HEK293 (cell line): ENCODE measurements at regions not wholly inside any gene's neighbourhood (a gene's known extent, or its start where the extent isn't known, plus 50 kb on each side); places are given as distances from the start of the nearest gene placed in this dataset.

Experiments
- CTCF ChIA-PET: fragments of 350-600 bp; formaldehyde crosslinking; extraction: SDS; loops from one replicate; lab custom pipeline; 2021; ENCODE audit warnings: antibody characterized with exemption; lab: Yijun Ruan, JAX
- POLR2A ChIA-PET: fragments of 300-600 bp; formaldehyde crosslinking; extraction: SDS; loops from one replicate; lab custom pipeline; 2020; ENCODE audit warnings: antibody characterized with exemption, inconsistent platforms; lab: Yijun Ruan, JAX
- H3K27ac ChIP-seq: fragments of 200-500 bp; sonication (Bioruptor generic); 2 replicates; pipeline ENCODE4 v1.5.1; 2014; ENCODE audit warnings: low read depth, low read length, control low read depth, inconsistent platforms; ENCODE audit errors: extremely low read depth
- H3K36me3 ChIP-seq, 2 experiments: fragments of 200-500 bp in 1 of 2; sonication (Bioruptor generic) in 1 of 2; 1 replicate in 1 of 2; 2 replicates in 1 of 2; pipeline ENCODE4 v1.5.1; 2014 to 2017; ENCODE audit warnings: inconsistent platforms in 2 of 2, low read length in 2 of 2; ENCODE audit not compliant: control insufficient read depth in 2 of 2, insufficient read depth in 1 of 2
- H3K4me1 ChIP-seq: fragments of 200-500 bp; sonication (Bioruptor generic); 2 replicates; pipeline ENCODE4 v1.5.1; 2014; ENCODE audit warnings: mild to moderate bottlenecking, low read length, inconsistent platforms; ENCODE audit not compliant: control insufficient read depth, insufficient read depth
- H3K4me3 ChIP-seq: 2 replicates; pipeline ENCODE4 v1.5.1; 2011; ENCODE audit warnings: low read depth, mild to moderate bottlenecking, control low read depth, low read length, moderate library complexity
- H3K9me3 ChIP-seq: fragments of 200-500 bp; sonication (Bioruptor generic); 2 replicates; pipeline ENCODE4 v1.5.1; 2014; ENCODE audit warnings: low read depth, low read length, inconsistent platforms; ENCODE audit not compliant: control insufficient read depth, insufficient read depth
- EGR2 ChIP-seq: fragments of 450-650 bp; formaldehyde crosslinking; IDR thresholded peaks from 2 replicates; pipeline ENCODE4 v1.5.1; 2016; ENCODE audit warnings: low read depth, missing biosample characterization, missing genetic modification characterization
- FEZF1 ChIP-seq: fragments of 450-650 bp; formaldehyde crosslinking; IDR thresholded peaks from 2 replicates; pipeline ENCODE4 v1.5.1; 2016; ENCODE audit warnings: missing biosample characterization, missing genetic modification characterization
- GFI1B ChIP-seq: fragments of 450-650 bp; formaldehyde crosslinking; IDR thresholded peaks from 2 replicates; pipeline ENCODE4 v1.5.1; 2016; ENCODE audit warnings: missing biosample characterization, missing genetic modification characterization
- GLIS2 ChIP-seq: fragments of 450-650 bp; formaldehyde crosslinking; IDR thresholded peaks from 2 replicates; pipeline ENCODE4 v1.5.1; 2016; ENCODE audit warnings: missing biosample characterization, missing genetic modification characterization
- KLF1 ChIP-seq: fragments of 450-650 bp; formaldehyde crosslinking; IDR thresholded peaks from 2 replicates; pipeline ENCODE4 v1.5.1; 2016; ENCODE audit warnings: missing biosample characterization, missing genetic modification characterization
- KLF8 ChIP-seq: fragments of 450-650 bp; formaldehyde crosslinking; IDR thresholded peaks from 2 replicates; pipeline ENCODE4 v1.5.1; 2016; ENCODE audit warnings: missing biosample characterization, missing genetic modification characterization
- PRDM6 ChIP-seq: fragments of 450-650 bp; formaldehyde crosslinking; IDR thresholded peaks from 2 replicates; pipeline ENCODE4 v1.5.1; 2017; ENCODE audit warnings: missing biosample characterization, missing genetic modification characterization
- ZFP41 ChIP-seq: fragments of 450-650 bp; formaldehyde crosslinking; IDR thresholded peaks from 2 replicates; pipeline ENCODE4 v1.5.1; 2016; ENCODE audit warnings: missing biosample characterization, missing genetic modification characterization, borderline replicate concordance
- ZIC2 ChIP-seq: fragments of 450-650 bp; formaldehyde crosslinking; IDR thresholded peaks from 2 replicates; pipeline ENCODE4 v1.5.1; 2016; ENCODE audit warnings: missing biosample characterization, missing genetic modification characterization
- ZNF174 ChIP-seq: fragments of 450-650 bp; formaldehyde crosslinking; IDR thresholded peaks from 2 replicates; pipeline ENCODE4 v1.5.0; 2017; ENCODE audit warnings: missing biosample characterization, mild to moderate bottlenecking, missing genetic modification characterization
- ZNF175 ChIP-seq: fragments of 450-650 bp; formaldehyde crosslinking; IDR thresholded peaks from 2 replicates; pipeline ENCODE4 v1.5.1; 2016; ENCODE audit warnings: missing biosample characterization, missing genetic modification characterization
- ZNF18 ChIP-seq: fragments of 450-650 bp; formaldehyde crosslinking; IDR thresholded peaks from 2 replicates; pipeline ENCODE4 v1.5.1; 2016; ENCODE audit warnings: missing biosample characterization, missing genetic modification characterization
- ZNF214 ChIP-seq: fragments of 450-650 bp; formaldehyde crosslinking; IDR thresholded peaks from 2 replicates; pipeline ENCODE4 v1.5.1; 2017; ENCODE audit warnings: missing biosample characterization, mild to moderate bottlenecking, missing genetic modification characterization, borderline replicate concordance
- ZNF221 ChIP-seq: fragments of 450-650 bp; formaldehyde crosslinking; IDR thresholded peaks from 2 replicates; pipeline ENCODE4 v1.5.1; 2017; ENCODE audit warnings: missing biosample characterization, missing genetic modification characterization, borderline replicate concordance
- ZNF266 ChIP-seq: fragments of 450-650 bp; formaldehyde crosslinking; IDR thresholded peaks from 2 replicates; pipeline ENCODE4 v1.5.1; 2016; ENCODE audit warnings: missing biosample characterization, missing genetic modification characterization, low read depth
- ZNF324 ChIP-seq: fragments of 450-650 bp; formaldehyde crosslinking; IDR thresholded peaks from 2 replicates; pipeline ENCODE4 v1.5.1; 2016; ENCODE audit warnings: missing biosample characterization, missing genetic modification characterization
- ZNF394 ChIP-seq: fragments of 450-650 bp; formaldehyde crosslinking; IDR thresholded peaks from 2 replicates; pipeline ENCODE4 v1.5.1; 2016; ENCODE audit warnings: missing biosample characterization, missing genetic modification characterization, mild to moderate bottlenecking, moderate library complexity, borderline replicate concordance
- ZNF513 ChIP-seq: fragments of 450-650 bp; IDR thresholded peaks from 2 replicates; pipeline ENCODE4 v1.5.1; 2018; ENCODE audit warnings: missing biosample characterization, missing genetic modification characterization
- ZNF544 ChIP-seq: fragments of 450-650 bp; formaldehyde crosslinking; IDR thresholded peaks from 2 replicates; pipeline ENCODE4 v1.5.0; 2017; ENCODE audit warnings: missing biosample characterization, missing genetic modification characterization
- ZNF660 ChIP-seq: fragments of 450-650 bp; IDR thresholded peaks from 2 replicates; pipeline ENCODE4 v1.5.1; 2018; ENCODE audit warnings: missing biosample characterization, mild to moderate bottlenecking, missing genetic modification characterization
- ZNF664 ChIP-seq: fragments of 450-650 bp; formaldehyde crosslinking; IDR thresholded peaks from 2 replicates; pipeline ENCODE4 v1.5.1; 2016; ENCODE audit warnings: missing biosample characterization, missing genetic modification characterization
- ZNF707 ChIP-seq: fragments of 450-650 bp; formaldehyde crosslinking; IDR thresholded peaks from 2 replicates; pipeline ENCODE4 v1.5.1; 2016; ENCODE audit warnings: missing biosample characterization, missing genetic modification characterization
- ZNF785 ChIP-seq: fragments of 450-650 bp; formaldehyde crosslinking; IDR thresholded peaks from 2 replicates; pipeline ENCODE4 v1.5.1; 2016; ENCODE audit warnings: missing biosample characterization, missing genetic modification characterization
- ZNF837 ChIP-seq: fragments of 450-650 bp; formaldehyde crosslinking; IDR thresholded peaks from 2 replicates; pipeline ENCODE4 v1.5.1; 2016; ENCODE audit warnings: missing biosample characterization, missing genetic modification characterization

GRCh38 chr4:161005746-161006145 is 1158.1 kb downstream of the FSTL5 start:
- TF ChIP-seq KLF1 (no peak), ZNF544 (tag by site-specific recombination) (no peak), PRDM6 (tag by site-specific recombination) (no peak), GLIS2 (no peak), ZNF221 (tag by site-specific recombination) (no peak), EGR2 (tag by site-specific recombination) (no peak)
- ChIA-PET CTCF (no interaction called here), POLR2A (no interaction called here)
- Histone ChIP-seq H3K36me3 (no peaks in the 10 kb centered on the region), H3K9me3 (no peaks in the 10 kb centered on the region), H3K27ac (no peak overlapping the region), H3K4me1 (no peaks in the 10 kb centered on the region), H3K4me3 (no peak overlapping the region)

GRCh38 chr4:161008527-161008926 is 1155.3 kb downstream of the FSTL5 start:
- CTCF ChIA-PET = no interaction called here
- no peak overlapping the region for H3K27ac ChIP-seq
- H3K4me3 ChIP-seq = no peak overlapping the region
- TF ChIP-seq FEZF1 (tag by site-specific recombination) = no peak
- TF ChIP-seq, all 188 proteins: peak for 0
- Histone ChIP-seq H3K36me3 (no peaks in the 10 kb centered on the region), H3K9me3 (no peaks in the 10 kb centered on the region), H3K4me1 (no peaks in the 10 kb centered on the region)
- POLR2A ChIA-PET = no interaction called here

GRCh38 chr4:161010227-161010626 is 1153.6 kb downstream of the FSTL5 start:
- no peaks in the 10 kb centered on the region for H3K4me1 ChIP-seq
- POLR2A ChIA-PET = no interaction called here
- no peak overlapping the region for H3K4me3 ChIP-seq
- TF ChIP-seq ZNF324 (tag by site-specific recombination) = no peak
- no peak for TF ChIP-seq ZNF174 (tag by site-specific recombination)
- TF ChIP-seq ZNF394 = no peak
- TF ChIP-seq ZNF513 (tag by site-specific recombination) = no peak
- TF ChIP-seq ZNF175 (tag by site-specific recombination) = no peak
- TF ChIP-seq ZIC2 (tag by site-specific recombination) = no peak
- no peak for TF ChIP-seq ZNF214 (tag by site-specific recombination)
- no peak for TF ChIP-seq ZFP41
- no peak for TF ChIP-seq ZNF18 (tag by site-specific recombination)
- TF ChIP-seq ZNF664 = no peak
- no peak for TF ChIP-seq ZNF837 (tag by site-specific recombination)
- TF ChIP-seq ZNF785 (tag by site-specific recombination) = no peak
- TF ChIP-seq GLIS2 = no peak
- no peak for TF ChIP-seq GFI1B (tag by site-specific recombination)
- no peak for TF ChIP-seq EGR2 (tag by site-specific recombination)
- no peak for TF ChIP-seq ZNF266 (tag by site-specific recombination)
- no peak for TF ChIP-seq ZNF707 (tag by site-specific recombination)
- TF ChIP-seq KLF8 (tag by site-specific recombination) = no peak
- TF ChIP-seq KLF1 = no peak
- no peak for TF ChIP-seq ZNF660 (tag by site-specific recombination)
- no peaks in the 10 kb centered on the region for H3K36me3 ChIP-seq
- CTCF ChIA-PET = no interaction called here
- H3K27ac ChIP-seq = no peak overlapping the region
- H3K9me3 ChIP-seq = no peaks in the 10 kb centered on the region
